Mammary epithelial cell (primary cell): ENCODE measurements at regions not wholly inside any gene's neighbourhood (a gene's known extent, or its start where the extent isn't known, plus 50 kb on each side); places are given as distances from the start of the nearest gene placed in this dataset.

Experiments
- EZH2 ChIP-seq: IDR thresholded peaks from 2 replicates; pipeline ENCODE4 v1.6.1; 2012; ENCODE audit warnings: low read length, inconsistent platforms, borderline replicate concordance
- TF ChIP-seq, protein P1 (sequence below), 2 donors: IDR thresholded peaks in 1 of 2; conservative IDR thresholded peaks in 1 of 2; 2 replicates each; pipeline ENCODE4 v1.5.1; 2011 to 2012; ENCODE audit warnings: inconsistent platforms in 2 of 2, low read length in 2 of 2, mild to moderate bottlenecking in 2 of 2, control low read depth in 1 of 2, low read depth in 1 of 2; ENCODE audit not compliant: insufficient read depth in 1 of 2; ENCODE audit errors: extremely low read depth in 1 of 2

DNA sequence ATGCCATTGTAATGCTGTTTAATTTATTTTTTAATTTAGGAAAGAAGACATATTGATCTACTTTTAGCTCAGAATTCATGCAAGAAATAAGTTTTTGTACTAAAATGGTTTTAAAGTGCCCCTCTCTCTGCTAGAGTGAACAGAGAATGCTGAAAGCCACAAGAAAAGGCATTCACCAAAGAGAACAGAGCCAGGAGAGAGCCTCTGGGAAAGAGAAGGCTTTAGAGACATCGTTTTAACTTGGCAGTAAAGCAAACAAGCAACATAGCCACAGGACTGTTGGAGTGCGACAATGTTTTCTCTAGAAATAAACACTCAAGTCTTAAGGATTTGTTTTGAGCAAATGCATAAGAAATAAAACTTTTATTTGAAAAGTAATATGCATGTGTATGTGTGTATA is 484.1 kb upstream of the CPEB2 start:
- no peak for TF ChIP-seq EZH2
- TF ChIP-seq, protein P1, sequence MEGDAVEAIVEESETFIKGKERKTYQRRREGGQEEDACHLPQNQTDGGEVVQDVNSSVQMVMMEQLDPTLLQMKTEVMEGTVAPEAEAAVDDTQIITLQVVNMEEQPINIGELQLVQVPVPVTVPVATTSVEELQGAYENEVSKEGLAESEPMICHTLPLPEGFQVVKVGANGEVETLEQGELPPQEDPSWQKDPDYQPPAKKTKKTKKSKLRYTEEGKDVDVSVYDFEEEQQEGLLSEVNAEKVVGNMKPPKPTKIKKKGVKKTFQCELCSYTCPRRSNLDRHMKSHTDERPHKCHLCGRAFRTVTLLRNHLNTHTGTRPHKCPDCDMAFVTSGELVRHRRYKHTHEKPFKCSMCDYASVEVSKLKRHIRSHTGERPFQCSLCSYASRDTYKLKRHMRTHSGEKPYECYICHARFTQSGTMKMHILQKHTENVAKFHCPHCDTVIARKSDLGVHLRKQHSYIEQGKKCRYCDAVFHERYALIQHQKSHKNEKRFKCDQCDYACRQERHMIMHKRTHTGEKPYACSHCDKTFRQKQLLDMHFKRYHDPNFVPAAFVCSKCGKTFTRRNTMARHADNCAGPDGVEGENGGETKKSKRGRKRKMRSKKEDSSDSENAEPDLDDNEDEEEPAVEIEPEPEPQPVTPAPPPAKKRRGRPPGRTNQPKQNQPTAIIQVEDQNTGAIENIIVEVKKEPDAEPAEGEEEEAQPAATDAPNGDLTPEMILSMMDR (conservative IDR thresholded peaks at IDR 0.05 in 1 of 2, IDR thresholded peaks at IDR 0.05 in 1 of 2; ENCODE audit: extremely low read depth in 1 of 2, insufficient read depth in 1 of 2, low read depth in 1 of 2, low read length in 2 of 2): no peak
